ENCODE measurements at regions not wholly inside any gene's neighbourhood (a gene's known extent, or its start where the extent isn't known, plus 50 kb on each side); places are given as distances from the start of the nearest gene placed in this dataset.

DNA sequence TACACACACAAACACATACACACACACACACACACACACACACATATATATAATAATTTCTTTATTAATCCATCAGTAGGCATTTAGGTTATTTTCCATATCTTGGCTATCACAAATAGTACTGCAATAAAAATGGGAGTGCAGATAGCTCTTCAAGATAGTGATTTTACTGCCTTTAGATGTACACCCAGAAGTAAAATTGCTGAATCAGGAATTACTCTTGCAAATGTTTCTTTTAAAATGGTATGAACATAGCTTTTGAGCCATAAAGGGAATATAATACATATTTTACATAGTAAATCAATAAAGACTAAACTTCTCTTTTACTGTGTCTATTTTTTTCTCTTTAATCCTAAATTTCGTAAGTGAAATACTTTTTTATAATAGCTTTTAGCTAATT is 1251.1 kb downstream of the ZPLD1 start:
- POLR2A ChIA-PET (ENCODE audit: low non-redundant PET): no interaction called here
- TF ChIP-seq, protein P1, sequence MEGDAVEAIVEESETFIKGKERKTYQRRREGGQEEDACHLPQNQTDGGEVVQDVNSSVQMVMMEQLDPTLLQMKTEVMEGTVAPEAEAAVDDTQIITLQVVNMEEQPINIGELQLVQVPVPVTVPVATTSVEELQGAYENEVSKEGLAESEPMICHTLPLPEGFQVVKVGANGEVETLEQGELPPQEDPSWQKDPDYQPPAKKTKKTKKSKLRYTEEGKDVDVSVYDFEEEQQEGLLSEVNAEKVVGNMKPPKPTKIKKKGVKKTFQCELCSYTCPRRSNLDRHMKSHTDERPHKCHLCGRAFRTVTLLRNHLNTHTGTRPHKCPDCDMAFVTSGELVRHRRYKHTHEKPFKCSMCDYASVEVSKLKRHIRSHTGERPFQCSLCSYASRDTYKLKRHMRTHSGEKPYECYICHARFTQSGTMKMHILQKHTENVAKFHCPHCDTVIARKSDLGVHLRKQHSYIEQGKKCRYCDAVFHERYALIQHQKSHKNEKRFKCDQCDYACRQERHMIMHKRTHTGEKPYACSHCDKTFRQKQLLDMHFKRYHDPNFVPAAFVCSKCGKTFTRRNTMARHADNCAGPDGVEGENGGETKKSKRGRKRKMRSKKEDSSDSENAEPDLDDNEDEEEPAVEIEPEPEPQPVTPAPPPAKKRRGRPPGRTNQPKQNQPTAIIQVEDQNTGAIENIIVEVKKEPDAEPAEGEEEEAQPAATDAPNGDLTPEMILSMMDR (conservative IDR thresholded peaks at IDR 0.05; ENCODE audit: low read depth): no peak
- no peak for DNase-seq (ENCODE audit: low spot score)
- CTCF ChIA-PET: no interaction called here
- H3K27ac ChIP-seq: no peak overlapping the region

DNA sequence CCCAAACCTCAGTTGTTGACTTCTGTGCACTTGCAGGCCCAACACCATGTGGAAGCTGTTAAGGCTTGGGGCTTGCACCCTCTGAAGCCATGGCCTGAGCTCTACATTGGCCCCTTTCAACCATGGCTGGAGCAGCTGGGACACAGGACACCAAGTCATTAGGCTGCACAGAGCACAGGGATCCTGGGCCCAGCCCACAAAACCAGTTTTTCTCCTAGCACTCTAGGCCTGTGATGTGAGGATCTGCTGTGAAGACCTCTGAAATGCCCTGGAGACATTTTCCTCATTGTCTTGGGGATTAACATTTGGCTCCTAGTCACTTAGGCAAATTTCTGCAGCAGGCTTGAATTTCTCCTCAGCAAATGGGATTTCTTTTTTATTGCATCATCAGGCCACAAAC is 1255.7 kb downstream of the ZPLD1 start:
- no peak for DNase-seq (ENCODE audit: low spot score)
- TF ChIP-seq, protein P1 (conservative IDR thresholded peaks at IDR 0.05; ENCODE audit: low read depth): no peak
- H3K27ac ChIP-seq: no peak overlapping the region
- ChIA-PET CTCF (no interaction called here), POLR2A (ENCODE audit: low non-redundant PET) (no interaction called here)

DNA sequence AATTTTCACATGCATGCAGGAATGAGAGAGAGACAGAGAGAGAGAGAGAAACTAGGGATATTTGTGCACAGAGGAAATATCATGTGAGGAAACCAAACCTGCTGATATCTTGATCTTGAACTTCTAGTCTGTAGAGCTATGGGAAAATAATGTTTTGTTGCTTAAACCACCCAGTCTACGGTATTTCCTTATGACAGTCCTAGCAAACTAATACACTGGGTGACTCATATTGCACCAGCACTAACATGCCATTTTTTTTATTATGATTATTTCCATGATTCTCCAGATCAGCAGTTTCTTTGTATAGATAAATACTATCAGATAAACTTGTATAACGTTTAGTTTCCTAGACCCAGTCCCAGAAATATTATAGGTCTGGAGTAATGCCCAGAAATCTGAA is 1259.0 kb downstream of the ZPLD1 start:
- ChIA-PET POLR2A (ENCODE audit: low non-redundant PET) (no interaction called here), CTCF (interaction anchor here (0.7 to 0.8 kb wide), 2 partner anchors 13 to 55 kb away, joined by 3 to 4 read pairs; no protein-coding TSS in a partner anchor)
- H3K27ac ChIP-seq: no peak overlapping the region
- TF ChIP-seq, protein P1 (conservative IDR thresholded peaks at IDR 0.05; ENCODE audit: low read depth): no peak
- peak; percentile 3 for DNase-seq (ENCODE audit: low spot score)

DNA sequence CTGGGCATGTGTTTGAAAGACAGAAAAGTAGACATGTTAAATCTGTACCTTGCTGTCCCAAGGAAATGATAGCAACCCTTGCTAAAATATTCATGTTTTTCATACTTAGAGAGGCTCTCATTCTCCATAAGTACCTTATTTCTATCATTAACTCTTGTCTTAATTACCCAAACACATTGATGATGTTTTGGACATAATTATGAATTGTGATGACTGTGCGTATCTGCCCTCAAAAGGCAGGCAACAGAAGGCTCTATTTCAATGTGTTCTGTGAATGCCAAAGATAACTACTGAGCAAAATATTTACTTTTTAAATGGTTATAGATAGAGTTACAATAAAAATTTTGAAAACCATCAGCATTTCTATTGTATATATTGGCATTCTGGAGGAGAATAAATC is 1263.8 kb downstream of the ZPLD1 start:
- ChIA-PET CTCF (no interaction called here), POLR2A (ENCODE audit: low non-redundant PET) (no interaction called here)
- DNase-seq (ENCODE audit: low spot score): no peak
- H3K27ac ChIP-seq: no peak overlapping the region
- TF ChIP-seq, protein P1 (conservative IDR thresholded peaks at IDR 0.05; ENCODE audit: low read depth): no peak

DNA sequence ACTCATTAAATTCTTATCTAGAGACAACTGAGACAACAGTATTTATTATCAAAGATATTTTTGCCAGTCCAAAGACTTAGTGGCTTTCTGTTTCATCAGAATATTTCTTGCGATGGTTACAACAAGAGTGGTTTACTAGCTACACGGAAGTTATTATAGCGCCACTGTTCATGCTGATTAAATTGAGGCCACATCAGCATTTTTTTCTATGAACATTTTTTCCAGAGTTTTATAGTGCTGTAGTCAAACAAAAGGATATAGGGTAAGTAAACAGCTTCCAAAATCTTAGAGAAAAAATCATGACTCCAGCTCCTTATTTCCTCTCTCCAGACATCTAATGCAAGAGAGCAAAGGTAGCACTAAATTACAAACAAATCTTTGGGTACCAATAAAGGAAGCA is 1264.4 kb downstream of the ZPLD1 start:
- no peak for DNase-seq (ENCODE audit: low spot score)
- CTCF ChIA-PET: no interaction called here

DNA sequence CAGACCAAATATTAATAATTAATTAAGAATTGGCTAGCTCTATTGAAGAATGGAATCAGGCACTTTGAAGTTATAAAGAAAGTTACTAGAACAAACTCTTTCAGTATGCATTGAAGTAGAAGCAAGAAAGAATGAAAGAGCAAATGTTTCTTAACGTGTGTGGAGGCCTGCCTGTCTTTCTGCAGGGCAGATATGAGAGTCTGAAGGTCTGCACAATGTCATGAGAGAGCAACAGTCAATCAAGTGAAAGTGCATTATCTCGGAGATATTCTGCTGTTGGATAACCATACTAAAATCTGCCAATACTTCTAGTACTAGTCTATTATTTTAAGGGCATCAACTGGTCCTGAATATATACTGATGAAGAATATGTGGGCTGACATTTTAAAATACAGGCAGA is 1270.8 kb downstream of the ZPLD1 start:
- no peak for DNase-seq (ENCODE audit: low spot score)
- ChIA-PET POLR2A (ENCODE audit: low non-redundant PET) (no interaction called here), CTCF (interaction anchor here (0.6 kb wide), 1 partner anchor 491 kb away, joined by 3 read pairs; no protein-coding TSS in a partner anchor)
- no peak overlapping the region for H3K27ac ChIP-seq
- TF ChIP-seq, protein P1 (conservative IDR thresholded peaks at IDR 0.05; ENCODE audit: low read depth): no peak

More for the DNA sequence above, 1264.4 kb downstream of the ZPLD1 start:
- no peak overlapping the region for H3K27ac ChIP-seq
- TF ChIP-seq, protein P1 (conservative IDR thresholded peaks at IDR 0.05; ENCODE audit: low read depth): no peak
- POLR2A ChIA-PET (ENCODE audit: low non-redundant PET): no interaction called here

DNA sequence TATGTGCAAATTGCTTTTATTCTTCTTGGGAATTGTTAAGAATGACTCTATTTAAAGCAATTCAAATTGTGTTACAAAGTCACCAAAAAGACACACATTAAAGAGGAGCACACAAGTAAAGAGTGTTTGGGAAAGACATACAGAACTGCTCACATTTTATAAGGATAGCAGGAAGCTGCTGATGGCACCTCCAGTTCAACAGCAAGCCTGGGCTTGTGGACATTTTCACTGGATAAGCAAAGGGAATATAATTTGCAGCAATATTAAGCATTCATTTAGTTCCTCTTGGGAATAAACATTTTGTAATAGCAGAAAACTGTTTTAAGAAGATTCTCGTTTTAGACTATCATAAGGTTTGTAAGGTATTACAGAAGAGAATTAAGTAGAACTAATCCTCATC is 1271.9 kb downstream of the ZPLD1 start:
- CTCF ChIA-PET: interaction anchor here (0.5 kb wide), 1 partner anchor 311 kb away, joined by 3 read pairs; no protein-coding TSS in a partner anchor
- TF ChIP-seq, protein P1 (conservative IDR thresholded peaks at IDR 0.05; ENCODE audit: low read depth): no peak
- H3K27ac ChIP-seq: no peak overlapping the region
- POLR2A ChIA-PET (ENCODE audit: low non-redundant PET): no interaction called here
- DNase-seq (ENCODE audit: low spot score): no peak
